AG09309 (cell line): ENCODE measurements at regions not wholly inside any gene's neighbourhood (a gene's known extent, or its start where the extent isn't known, plus 50 kb on each side); places are given as distances from the start of the nearest gene placed in this dataset.

Experiments
- DNase-seq: peaks from one replicate; pipeline ENCODE4 v3.0.0-alpha.2; 2010; ENCODE audit warnings: low read depth
- H3K4me3 ChIP-seq: 2 replicates; pipeline ENCODE4 v1.5.1; 2011; ENCODE audit warnings: mild to moderate bottlenecking, low read depth, low read length, moderate library complexity; ENCODE audit not compliant: control insufficient read depth
- CTCF ChIP-seq: IDR thresholded peaks from 2 replicates; pipeline ENCODE4 v1.5.1; 2011; ENCODE audit warnings: mild to moderate bottlenecking, low read depth, low read length, inconsistent platforms; ENCODE audit not compliant: insufficient read depth, control insufficient read depth; ENCODE audit errors: missing control alignments

GRCh38 chr5:17361331-17361730, 136.7 kb upstream of the TAF11L2 start:
- TF ChIP-seq CTCF: no peak
- no peak for DNase-seq
- H3K4me3 ChIP-seq: no peak overlapping the region

- no peak for DNase-seq
- H3K4me3 ChIP-seq: no peak overlapping the region
- no peak for TF ChIP-seq CTCF
These were observed 132.8 kb upstream of the TAF11L2 start for GRCh38 chr5:17364987-17365810.

- no peak for DNase-seq
- no peak for TF ChIP-seq CTCF
These were observed 132.3 kb upstream of the TAF11L2 start for GRCh38 chr5:17365811-17366138.

GRCh38 chr5:17367256-17367840, 130.7 kb upstream of the TAF11L2 start:
- no peak for TF ChIP-seq CTCF
- no peak for DNase-seq
- H3K4me3 ChIP-seq: no peak overlapping the region

More at GRCh38 chr5:17365811-17366138, 132.3 kb upstream of the TAF11L2 start:
- no peak overlapping the region for H3K4me3 ChIP-seq

GRCh38 chr5:17370651-17371050, 127.4 kb upstream of the TAF11L2 start:
- H3K4me3 ChIP-seq: no peak overlapping the region
- TF ChIP-seq CTCF: no peak
- DNase-seq: no peak

GRCh38 chr5:17373406-17373805, 124.6 kb upstream of the TAF11L2 start:
- no peak for TF ChIP-seq CTCF
- no peak overlapping the region for H3K4me3 ChIP-seq
- DNase-seq: no peak
